Memory B cell (primary cell): ENCODE measurements at regions not wholly inside any gene's neighbourhood (a gene's known extent, or its start where the extent isn't known, plus 50 kb on each side); places are given as distances from the start of the nearest gene placed in this dataset.

Experiments used
- ATAC-seq: fragments of 150-1000 bp; cut with Tn5 transposase; 2 replicates; pipeline ENCODE4 v1.10.0; 2021; ENCODE audit warnings: low read depth, mild to moderate bottlenecking, moderate library complexity
- DNase-seq, 2 donors: peaks; one replicate each; pipeline ENCODE4 v3.0.0; 2022; ENCODE audit warnings: low spot score in 2 of 2
- H3K27ac Mint-ChIP-seq: one replicate; pipeline ENCODE4 v1.8.0; 2022; ENCODE audit warnings: mild to moderate bottlenecking, moderate library complexity, mixed read lengths
- H3K27me3 Mint-ChIP-seq: one replicate; pipeline ENCODE4 v1.8.0; 2022; ENCODE audit warnings: mixed read lengths
- H3K36me3 Mint-ChIP-seq: one replicate; pipeline ENCODE4 v1.8.0; 2022; ENCODE audit warnings: mild to moderate bottlenecking, mixed read lengths
- H3K4me1 Mint-ChIP-seq: one replicate; pipeline ENCODE4 v1.8.0; 2022; ENCODE audit warnings: mixed read lengths
- H3K4me3 Mint-ChIP-seq: one replicate; pipeline ENCODE4 v1.8.0; 2022; ENCODE audit warnings: mild to moderate bottlenecking, moderate library complexity, mixed read lengths
- H3K9me3 Mint-ChIP-seq: one replicate; pipeline ENCODE4 v1.8.0; 2022; ENCODE audit warnings: mixed read lengths

GRCh38 chr5:3852161-3852916 lies 256.7 kb downstream of the IRX1 start:
- no peaks in the 10 kb centered on the region for H3K4me1 Mint-ChIP-seq
- peaks cover 3% of the 10 kb centered on the region for H3K9me3 Mint-ChIP-seq
- DNase-seq, result no peak
- no peaks in the 10 kb centered on the region for H3K27me3 Mint-ChIP-seq
- no peak overlapping the region for H3K4me3 Mint-ChIP-seq
- H3K27ac Mint-ChIP-seq, result no peak overlapping the region
- ATAC-seq, result no peak
- no peaks in the 10 kb centered on the region for H3K36me3 Mint-ChIP-seq

GRCh38 chr5:3853362-3853761 lies 257.7 kb downstream of the IRX1 start:
- H3K9me3 Mint-ChIP-seq, result peaks cover 1% of the 10 kb centered on the region
- no peaks in the 10 kb centered on the region for H3K36me3 Mint-ChIP-seq
- no peaks in the 10 kb centered on the region for H3K27me3 Mint-ChIP-seq
- DNase-seq, result no peak
- no peaks in the 10 kb centered on the region for H3K4me1 Mint-ChIP-seq
- no peak overlapping the region for H3K27ac Mint-ChIP-seq
- no peak overlapping the region for H3K4me3 Mint-ChIP-seq
- ATAC-seq, result no peak

- Mint-ChIP-seq H3K27ac (no peak overlapping the region), H3K4me1 (no peaks in the 10 kb centered on the region), H3K27me3 (no peaks in the 10 kb centered on the region), H3K9me3 (peaks cover 3% of the 10 kb centered on the region), H3K4me3 (no peak overlapping the region), H3K36me3 (no peaks in the 10 kb centered on the region)
- no peak for ATAC-seq
- DNase-seq, result no peak
Measured at GRCh38 chr5:3854188-3854821, 258.7 kb downstream of the IRX1 start.

GRCh38 chr5:3856036-3856435 lies 260.4 kb downstream of the IRX1 start:
- H3K9me3 Mint-ChIP-seq, result peaks cover 5% of the 10 kb centered on the region
- no peak for DNase-seq
- no peaks in the 10 kb centered on the region for H3K27me3 Mint-ChIP-seq
- no peak for ATAC-seq
- H3K4me1 Mint-ChIP-seq, result no peaks in the 10 kb centered on the region
- no peak overlapping the region for H3K4me3 Mint-ChIP-seq
- H3K27ac Mint-ChIP-seq, result no peak overlapping the region
- H3K36me3 Mint-ChIP-seq, result no peaks in the 10 kb centered on the region

- no peaks in the 10 kb centered on the region for H3K27me3 Mint-ChIP-seq
- no peak for ATAC-seq
- H3K4me3 Mint-ChIP-seq, result no peak overlapping the region
- no peak for DNase-seq
- H3K27ac Mint-ChIP-seq, result no peak overlapping the region
- H3K36me3 Mint-ChIP-seq, result no peaks in the 10 kb centered on the region
- H3K4me1 Mint-ChIP-seq, result no peaks in the 10 kb centered on the region
- peaks cover 3% of the 10 kb centered on the region for H3K9me3 Mint-ChIP-seq
Measured at GRCh38 chr5:3858524-3858923, 262.9 kb downstream of the IRX1 start.

- DNase-seq (no peak), ATAC-seq (no peak)
- Mint-ChIP-seq H3K4me3 (no peak overlapping the region), H3K27ac (no peak overlapping the region), H3K36me3 (no peaks in the 10 kb centered on the region), H3K27me3 (no peaks in the 10 kb centered on the region), H3K4me1 (no peaks in the 10 kb centered on the region), H3K9me3 (peaks cover 5% of the 10 kb centered on the region)
Measured at GRCh38 chr5:3862906-3863305, 267.3 kb downstream of the IRX1 start.

- no peak for DNase-seq
- no peaks in the 10 kb centered on the region for H3K27me3 Mint-ChIP-seq
- no peaks in the 10 kb centered on the region for H3K36me3 Mint-ChIP-seq
- H3K4me1 Mint-ChIP-seq, result no peaks in the 10 kb centered on the region
- H3K9me3 Mint-ChIP-seq, result peaks cover 4% of the 10 kb centered on the region
- H3K4me3 Mint-ChIP-seq, result no peak overlapping the region
- H3K27ac Mint-ChIP-seq, result no peak overlapping the region
- no peak for ATAC-seq
Measured at GRCh38 chr5:3875144-3875543, 279.5 kb downstream of the IRX1 start.

GRCh38 chr5:3878267-3878666 lies 282.6 kb downstream of the IRX1 start:
- Mint-ChIP-seq H3K27ac (no peak overlapping the region), H3K36me3 (no peaks in the 10 kb centered on the region), H3K4me1 (no peaks in the 10 kb centered on the region), H3K9me3 (peaks cover 8% of the 10 kb centered on the region), H3K27me3 (peaks cover 4% of the 10 kb centered on the region), H3K4me3 (no peak overlapping the region)
- ATAC-seq, result no peak
- DNase-seq, result no peak

GRCh38 chr5:3883040-3883439 lies 287.4 kb downstream of the IRX1 start:
- peaks cover 10% of the 10 kb centered on the region for H3K9me3 Mint-ChIP-seq
- H3K27ac Mint-ChIP-seq, result no peak overlapping the region
- H3K4me1 Mint-ChIP-seq, result no peaks in the 10 kb centered on the region
- DNase-seq (no peak), ATAC-seq (no peak)
- peaks cover 4% of the 10 kb centered on the region for H3K27me3 Mint-ChIP-seq
- no peak overlapping the region for H3K4me3 Mint-ChIP-seq
- H3K36me3 Mint-ChIP-seq, result no peaks in the 10 kb centered on the region

GRCh38 chr5:3886524-3887451 lies 291.2 kb downstream of the IRX1 start:
- Mint-ChIP-seq H3K4me1 (no peaks in the 10 kb centered on the region), H3K27ac (no peak overlapping the region), H3K27me3 (peaks cover 4% of the 10 kb centered on the region), H3K4me3 (no peak overlapping the region), H3K36me3 (no peaks in the 10 kb centered on the region), H3K9me3 (peaks cover 8% of the 10 kb centered on the region)
- DNase-seq (no peak), ATAC-seq (no peak)

GRCh38 chr5:3888310-3888709 lies 292.7 kb downstream of the IRX1 start:
- ATAC-seq, result no peak
- H3K4me1 Mint-ChIP-seq, result no peaks in the 10 kb centered on the region

GRCh38 chr5:3889412-3890142 lies 293.9 kb downstream of the IRX1 start:
- no peak for DNase-seq
- no peaks in the 10 kb centered on the region for H3K27me3 Mint-ChIP-seq
- no peak overlapping the region for H3K4me3 Mint-ChIP-seq
- no peaks in the 10 kb centered on the region for H3K36me3 Mint-ChIP-seq
- H3K9me3 Mint-ChIP-seq, result peaks cover 5% of the 10 kb centered on the region
- no peak overlapping the region for H3K27ac Mint-ChIP-seq
- H3K4me1 Mint-ChIP-seq, result no peaks in the 10 kb centered on the region
- ATAC-seq, result no peak

More at GRCh38 chr5:3888310-3888709, 292.7 kb downstream of the IRX1 start:
- no peaks in the 10 kb centered on the region for H3K27me3 Mint-ChIP-seq
- H3K27ac Mint-ChIP-seq, result no peak overlapping the region
- no peak for DNase-seq
- no peaks in the 10 kb centered on the region for H3K36me3 Mint-ChIP-seq
- peaks cover 3% of the 10 kb centered on the region for H3K9me3 Mint-ChIP-seq
- H3K4me3 Mint-ChIP-seq, result no peak overlapping the region

- H3K4me3 Mint-ChIP-seq, result no peak overlapping the region
- H3K4me1 Mint-ChIP-seq, result no peaks in the 10 kb centered on the region
- H3K27ac Mint-ChIP-seq, result no peak overlapping the region
- H3K27me3 Mint-ChIP-seq, result no peaks in the 10 kb centered on the region
- DNase-seq (no peak), ATAC-seq (no peak)
- peaks cover 7% of the 10 kb centered on the region for H3K9me3 Mint-ChIP-seq
- H3K36me3 Mint-ChIP-seq, result no peaks in the 10 kb centered on the region
Measured at GRCh38 chr5:3891113-3891512, 295.5 kb downstream of the IRX1 start.

GRCh38 chr5:3893527-3893926 lies 297.9 kb downstream of the IRX1 start:
- Mint-ChIP-seq H3K27ac (no peak overlapping the region), H3K4me3 (no peak overlapping the region), H3K9me3 (peaks cover 7% of the 10 kb centered on the region), H3K4me1 (no peaks in the 10 kb centered on the region), H3K36me3 (no peaks in the 10 kb centered on the region), H3K27me3 (no peaks in the 10 kb centered on the region)
- DNase-seq (no peak), ATAC-seq (no peak)
